Fibroblast of skin of left quadriceps (primary cell): ENCODE measurements at regions not wholly inside any gene's neighbourhood (a gene's known extent, or its start where the extent isn't known, plus 50 kb on each side); places are given as distances from the start of the nearest gene placed in this dataset.
"Not testable (repeated sequence)": the region's sequence is repeated elsewhere in the genome, so short reads cannot be mapped to it uniquely, and the experiment has no call there.

ENCODE experiments used
- DNase-seq, 2 experiments: peaks; one replicate each; pipeline ENCODE4 v3.0.0-alpha.2; 2013; ENCODE audit warnings: low read depth in 2 of 2

- not testable (repeated sequence) for DNase-seq
Measured at GRCh38 chr2:111579500-111580134, 304.4 kb downstream of the ANAPC1 start.

GRCh38 chr2:111580616-111581015 lies 303.4 kb downstream of the ANAPC1 start:
- not testable (repeated sequence) for DNase-seq

DNA sequence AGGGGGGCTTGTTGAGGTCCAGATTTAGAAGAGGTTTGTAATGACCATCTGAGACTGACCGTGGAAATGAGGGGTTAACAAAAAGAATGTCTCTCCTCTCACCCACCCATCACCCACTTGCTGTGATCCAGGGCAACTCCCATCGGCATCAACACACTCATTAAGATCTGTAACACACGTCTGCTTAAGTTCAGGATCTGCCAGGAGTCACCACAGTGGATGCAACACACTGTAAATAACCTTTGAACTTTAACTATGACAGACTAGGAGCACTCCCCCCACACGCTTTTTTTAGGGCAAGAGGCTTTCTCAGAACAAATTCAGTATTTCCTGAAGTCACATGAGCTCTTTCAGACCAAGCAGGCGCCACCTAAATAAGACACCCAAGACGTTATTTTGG lies 301.9 kb downstream of the ANAPC1 start:
- not testable (repeated sequence) for DNase-seq

GRCh38 chr2:111583480-111583879 lies 300.5 kb downstream of the ANAPC1 start:
- not testable (repeated sequence) for DNase-seq

- not testable (repeated sequence) for DNase-seq
Measured at GRCh38 chr2:111584540-111584939, 299.5 kb downstream of the ANAPC1 start.

DNA sequence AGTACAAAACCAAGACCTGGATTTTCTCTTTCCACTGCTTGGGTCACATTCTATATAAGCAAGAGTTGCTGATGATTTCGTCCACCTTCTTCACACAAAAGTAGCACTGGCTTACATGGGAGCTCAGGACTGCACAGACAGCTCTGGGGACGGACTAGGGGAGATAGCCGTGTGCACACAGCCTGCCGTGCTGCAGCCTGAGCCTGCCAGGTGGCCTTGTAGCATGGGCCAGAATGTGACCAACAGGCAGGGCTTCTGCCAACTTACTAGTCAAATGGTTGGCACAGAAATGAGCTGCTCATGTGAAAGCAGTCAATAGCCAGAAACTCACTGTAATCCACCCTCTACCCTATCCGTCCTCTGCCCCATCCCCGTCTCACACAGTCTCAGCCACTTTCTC lies 299.0 kb downstream of the ANAPC1 start:
- not testable (repeated sequence) for DNase-seq

GRCh38 chr2:111586014-111586413 lies 298.0 kb downstream of the ANAPC1 start:
- not testable (repeated sequence) for DNase-seq

GRCh38 chr2:111595072-111595471 lies 288.9 kb downstream of the ANAPC1 start:
- DNase-seq = not testable (repeated sequence)

DNA sequence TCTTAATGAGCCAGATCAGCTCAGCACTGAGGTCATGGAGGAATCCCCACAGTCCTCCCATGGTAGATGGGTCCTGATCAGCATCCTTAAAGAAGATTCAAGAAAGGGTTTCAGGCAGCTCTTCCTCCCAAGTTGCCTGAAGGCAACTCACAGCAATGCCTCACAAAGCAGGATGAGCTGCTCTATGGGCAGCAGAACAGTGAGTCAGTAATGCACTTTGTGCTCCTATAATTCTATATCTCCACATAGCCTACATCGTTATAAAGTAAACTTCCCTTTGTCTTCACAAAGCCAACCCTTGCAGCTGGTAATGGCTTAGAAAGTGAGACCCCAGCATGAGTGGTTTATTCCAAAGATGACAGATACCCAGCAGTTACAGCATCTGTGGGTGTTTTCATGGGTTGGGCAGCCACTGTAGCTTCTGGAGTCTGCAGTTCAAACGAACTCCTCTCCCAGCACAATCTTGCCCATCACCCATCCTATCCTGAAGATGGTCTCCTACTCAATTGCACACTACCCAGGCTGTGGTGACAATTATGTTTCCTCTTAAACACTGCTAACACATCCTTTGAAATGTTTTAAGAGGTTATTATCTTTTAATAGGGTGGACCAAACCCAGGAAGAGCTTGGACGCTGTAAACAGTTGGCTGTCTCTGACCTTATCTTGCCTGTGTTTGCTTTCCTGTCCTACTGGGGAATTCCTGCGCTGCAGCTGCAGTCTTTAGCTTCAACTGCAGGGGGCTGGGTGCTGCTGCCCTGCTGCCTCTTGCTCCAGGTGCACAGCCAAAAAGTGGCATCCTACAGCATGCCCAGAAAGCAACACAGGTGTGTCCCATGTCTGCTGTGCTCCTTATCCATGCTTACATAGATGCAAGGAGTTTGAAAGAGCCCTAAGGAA lies 286.9 kb downstream of the ANAPC1 start:
- not testable (repeated sequence) for DNase-seq

DNA sequence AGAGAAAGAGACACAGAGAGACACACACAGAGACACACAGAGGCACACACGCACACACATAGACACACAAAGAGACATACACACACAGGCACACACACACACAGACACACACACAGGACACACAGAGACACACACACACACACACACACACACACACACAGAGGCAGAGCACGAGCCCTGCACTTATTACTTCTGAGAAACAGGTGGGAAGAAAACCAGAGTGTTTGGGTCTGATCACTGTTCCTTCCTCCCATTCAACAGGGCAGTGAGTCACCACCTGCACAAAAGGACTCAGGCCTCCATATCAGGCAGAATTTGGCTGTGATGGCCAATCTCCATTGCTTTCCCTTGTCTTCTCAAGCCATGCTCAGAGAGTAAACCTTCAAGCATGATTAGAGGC lies 285.0 kb downstream of the ANAPC1 start:
- DNase-seq = not testable (repeated sequence)

- DNase-seq = not testable (repeated sequence)
Measured at GRCh38 chr2:111602259-111602658, 281.7 kb downstream of the ANAPC1 start.

DNA sequence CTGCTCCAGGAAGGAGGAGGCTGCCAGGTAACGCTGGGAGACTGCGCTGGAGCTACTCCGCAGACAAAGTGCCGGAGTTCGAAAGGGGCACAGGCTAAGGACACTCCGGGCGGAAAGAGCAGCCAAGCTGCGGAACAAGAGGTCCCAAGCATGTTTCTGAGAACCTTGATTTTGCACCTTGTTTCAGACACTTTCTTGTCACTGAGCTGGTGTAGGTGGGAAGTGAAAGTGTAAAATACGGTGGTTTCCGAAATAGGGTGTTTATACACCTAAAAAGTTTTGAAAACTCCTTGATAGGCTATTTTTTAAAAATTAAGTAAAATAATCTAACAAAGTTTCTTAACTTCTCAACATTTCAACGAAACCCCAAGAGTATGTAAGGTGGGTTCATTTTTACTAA lies 278.2 kb downstream of the ANAPC1 start:
- DNase-seq = not testable (repeated sequence)

GRCh38 chr2:111606632-111607031 lies 277.4 kb downstream of the ANAPC1 start:
- not testable (repeated sequence) for DNase-seq

GRCh38 chr2:111609146-111609844 lies 274.7 kb downstream of the ANAPC1 start:
- not testable (repeated sequence) for DNase-seq

DNA sequence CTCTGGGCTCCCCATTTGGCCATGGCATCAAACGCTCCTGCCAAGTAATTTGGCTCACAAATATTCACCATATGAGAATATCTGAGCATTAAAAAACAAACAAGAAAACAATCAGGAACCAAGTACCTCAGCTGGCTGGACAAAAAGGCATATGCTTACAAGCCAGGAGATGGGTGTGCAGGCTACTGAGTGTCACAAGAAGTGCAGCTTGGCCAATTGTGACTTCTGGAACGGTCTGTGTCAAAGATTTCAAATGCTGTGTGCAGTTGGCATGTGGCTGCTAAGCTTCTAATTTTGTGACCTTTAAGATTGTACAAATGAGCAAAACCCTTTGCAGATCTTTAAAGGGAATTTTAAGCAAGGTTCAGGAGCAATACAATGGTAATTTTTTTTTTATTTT lies 274.0 kb downstream of the ANAPC1 start:
- not testable (repeated sequence) for DNase-seq

DNA sequence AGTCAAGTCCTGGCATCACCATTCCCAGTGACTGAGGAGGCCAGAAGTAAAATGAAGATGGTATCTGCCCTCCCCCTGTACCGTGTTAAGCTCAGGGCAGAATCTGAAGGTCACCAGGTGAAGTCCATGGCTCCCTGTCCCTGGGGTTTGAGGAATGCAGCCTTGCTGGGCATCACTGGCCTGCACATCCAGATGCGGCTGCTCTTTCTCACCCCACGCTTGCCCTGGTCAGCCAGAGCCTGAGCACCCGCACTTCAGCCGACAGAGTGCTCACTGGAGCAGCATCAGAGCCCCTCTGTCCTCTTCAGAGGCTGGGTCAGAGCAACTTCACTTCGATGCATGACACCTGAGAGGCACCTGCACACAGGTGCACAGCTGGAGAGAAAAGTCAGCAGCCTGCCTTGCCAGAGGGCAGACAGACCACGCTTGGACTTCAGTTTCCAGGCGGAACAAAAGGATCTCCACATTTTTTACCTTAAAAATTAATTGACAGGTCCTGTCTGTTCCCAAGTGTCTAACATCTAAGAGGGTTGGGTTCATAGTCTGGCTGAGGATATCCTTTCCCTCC lies 267.3 kb downstream of the ANAPC1 start:
- no peak for DNase-seq

GRCh38 chr2:111617299-111618225 lies 266.4 kb downstream of the ANAPC1 start:
- no peak for DNase-seq

DNA sequence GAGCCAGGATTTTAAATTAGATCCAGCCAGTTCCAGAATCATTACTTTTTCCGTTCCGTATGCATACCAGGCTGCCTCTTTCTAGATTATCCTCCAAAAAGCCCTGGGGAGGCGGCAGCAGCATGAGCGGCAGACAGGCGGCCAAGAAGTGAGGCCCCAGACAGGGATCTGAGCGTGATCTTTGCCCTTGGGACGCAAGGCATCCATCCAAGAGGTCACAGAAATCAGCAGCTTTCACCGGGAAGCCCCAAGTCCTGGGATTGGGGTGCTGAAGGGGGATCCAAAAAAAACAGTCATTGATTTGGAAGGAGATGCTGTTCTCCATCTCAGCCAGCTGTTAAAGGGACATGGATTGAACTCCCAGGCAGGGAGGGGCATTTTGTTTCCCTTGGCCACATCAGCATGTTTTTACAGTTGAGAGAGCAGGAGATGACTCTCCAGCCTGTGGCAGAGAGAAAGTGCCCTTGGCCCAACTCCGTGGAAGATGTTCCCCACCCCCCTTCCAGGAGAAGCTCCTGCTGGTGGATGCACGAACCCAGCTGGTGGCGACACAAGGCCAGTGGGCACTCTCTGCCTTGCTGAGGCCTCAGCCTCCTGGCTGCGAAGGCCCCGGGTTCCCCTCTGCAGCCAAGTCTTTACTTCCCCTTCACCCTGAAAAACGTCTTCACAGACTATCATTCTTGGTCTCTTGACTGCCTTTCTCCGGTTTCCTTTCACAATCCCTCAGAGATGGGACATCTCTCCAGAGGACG lies 265.6 kb downstream of the ANAPC1 start:
- no peak for DNase-seq

DNA sequence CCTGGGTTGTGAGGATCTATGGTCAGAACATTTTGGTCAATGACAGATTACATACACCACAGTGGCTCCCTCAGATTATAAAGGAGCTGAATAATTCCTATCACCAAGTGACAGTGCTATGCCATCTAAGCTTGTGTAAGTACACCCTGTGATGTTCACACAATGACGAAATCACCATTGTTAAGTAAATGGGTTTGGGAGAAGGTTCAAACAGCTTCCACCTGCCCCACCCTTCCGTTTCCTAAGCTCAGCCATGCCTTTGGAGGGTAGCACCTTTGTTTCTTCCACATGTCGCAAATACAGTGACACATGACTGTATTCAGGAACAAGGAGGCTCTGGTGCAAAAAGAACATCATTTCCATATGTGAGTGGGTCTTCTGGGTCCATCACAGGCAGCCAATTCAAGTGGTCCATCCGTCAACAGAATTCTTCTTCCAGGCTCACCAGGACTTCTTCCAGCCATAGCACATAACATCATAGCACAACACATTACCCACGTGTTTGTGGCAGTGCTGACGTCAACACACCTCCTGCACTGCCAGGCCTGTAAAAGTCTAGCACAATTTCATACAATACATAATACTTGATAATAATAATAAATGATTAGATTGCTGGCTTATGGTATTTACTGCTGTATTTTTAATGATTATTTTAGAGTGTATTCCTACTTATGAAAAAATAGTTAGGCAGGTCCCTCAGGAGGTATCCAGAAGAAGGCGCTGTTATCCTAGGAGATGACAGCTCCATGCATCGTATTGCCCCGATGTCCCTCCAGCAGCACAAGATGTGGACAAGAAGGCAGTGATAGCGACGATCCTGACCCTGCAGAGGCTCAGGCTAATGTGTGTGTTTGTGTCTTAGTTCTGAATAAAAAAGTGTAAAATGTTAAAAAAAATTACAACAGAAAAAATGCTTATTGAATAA lies 264.8 kb downstream of the ANAPC1 start:
- no peak for DNase-seq
